GM12864 (cell line): ENCODE measurements at regions not wholly inside any gene's neighbourhood (a gene's known extent, or its start where the extent isn't known, plus 50 kb on each side); places are given as distances from the start of the nearest gene placed in this dataset.

Experiments used
- DNase-seq: peaks from one replicate; pipeline ENCODE4 v3.0.0-alpha.2; 2011; ENCODE audit warnings: low read depth
- H3K4me3 ChIP-seq: 2 replicates; pipeline ENCODE4 v1.5.1; 2011; ENCODE audit warnings: mild to moderate bottlenecking, low read depth, low read length, control low read depth
- CTCF ChIP-seq: IDR thresholded peaks from 2 replicates; pipeline ENCODE4 v1.5.1; 2011; ENCODE audit warnings: low read depth, mild to moderate bottlenecking, moderate library complexity, low read length, control low read depth, inconsistent platforms; ENCODE audit errors: missing control alignments

- no peak for DNase-seq
- TF ChIP-seq CTCF = no peak
- no peak overlapping the region for H3K4me3 ChIP-seq
Observed at GRCh38 chr1:242639104-242639503, 114.6 kb upstream of the PLD5 start.

DNA sequence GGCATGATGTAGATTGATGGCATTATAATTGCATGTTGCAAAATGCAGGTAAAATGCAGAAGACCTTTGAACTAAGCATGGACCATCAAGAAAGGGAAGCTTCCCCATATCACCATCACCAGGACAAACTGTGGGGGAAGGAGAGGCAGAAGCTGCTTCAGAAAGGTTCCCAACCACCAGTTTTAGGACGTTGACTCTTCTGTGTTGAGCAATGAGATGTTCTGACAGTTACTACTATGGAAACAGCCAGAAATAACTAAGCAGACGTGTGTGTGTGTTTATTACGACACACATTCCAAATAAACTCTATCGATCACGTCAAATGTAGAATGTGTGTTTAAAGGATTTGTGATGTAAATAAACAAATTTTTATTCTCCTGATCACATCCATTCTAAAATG lies 110.2 kb upstream of the PLD5 start:
- DNase-seq = no peak
- no peak for TF ChIP-seq CTCF
- no peak overlapping the region for H3K4me3 ChIP-seq

DNA sequence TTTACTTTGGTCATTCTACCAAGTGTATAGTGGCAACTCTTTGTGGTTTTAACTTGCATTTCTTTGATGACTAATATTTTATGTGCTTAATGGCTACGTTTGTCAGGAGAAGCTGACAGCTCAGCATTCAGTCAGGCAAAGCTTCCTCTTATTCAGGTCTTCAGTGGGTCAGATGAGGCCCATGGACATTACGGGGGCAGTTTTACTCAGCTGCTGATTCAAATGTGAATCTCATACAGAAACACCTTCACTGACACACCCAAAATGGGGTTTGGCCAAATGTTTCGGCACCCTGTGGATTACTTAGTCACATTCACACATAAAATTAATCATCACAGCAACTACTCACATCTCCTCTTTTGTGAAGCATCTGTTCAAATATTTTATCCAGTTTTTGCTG lies 104.9 kb upstream of the PLD5 start:
- TF ChIP-seq CTCF = no peak
- DNase-seq = no peak
- H3K4me3 ChIP-seq = no peak overlapping the region

DNA sequence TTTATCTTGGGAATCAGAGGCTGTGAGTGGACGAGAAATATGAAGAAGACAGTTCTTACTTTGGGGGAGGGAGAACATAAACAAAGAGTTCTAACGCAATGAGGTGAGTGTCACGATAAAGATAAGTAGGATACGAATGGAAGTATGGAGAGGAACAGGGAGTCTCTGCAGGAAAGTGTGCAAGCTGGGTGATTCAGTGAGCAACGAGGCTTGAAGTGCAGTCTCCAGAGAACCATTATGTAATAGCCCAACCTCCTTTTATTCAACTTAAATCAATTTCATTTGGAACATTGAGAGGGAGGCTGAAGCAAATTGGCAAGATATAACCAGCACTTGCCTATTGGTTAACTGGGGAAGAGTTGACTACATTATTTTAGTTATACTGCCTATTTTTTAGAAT lies 99.3 kb upstream of the PLD5 start:
- DNase-seq = no peak
- TF ChIP-seq CTCF = no peak
- no peak overlapping the region for H3K4me3 ChIP-seq

DNA sequence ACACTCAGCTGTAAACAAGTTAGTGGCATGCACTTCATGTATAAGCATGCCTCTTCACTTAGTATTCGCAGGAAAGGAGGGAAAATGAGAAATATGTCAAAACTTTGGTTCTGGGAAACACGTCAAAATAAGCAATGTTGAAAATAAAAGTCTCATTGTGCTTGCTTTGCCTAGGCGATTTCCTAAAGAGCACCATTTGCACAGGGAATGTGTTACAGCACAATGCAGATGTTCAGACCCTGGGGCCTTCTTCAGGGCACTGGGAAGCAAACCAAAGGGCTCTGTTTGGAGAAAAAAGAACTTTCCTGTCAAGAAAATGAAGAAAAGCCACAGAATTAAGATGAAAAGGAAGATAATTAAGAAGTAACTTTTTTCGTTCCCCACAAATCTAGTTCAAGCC lies 98.6 kb upstream of the PLD5 start:
- no peak overlapping the region for H3K4me3 ChIP-seq
- no peak for DNase-seq
- TF ChIP-seq CTCF = no peak

DNA sequence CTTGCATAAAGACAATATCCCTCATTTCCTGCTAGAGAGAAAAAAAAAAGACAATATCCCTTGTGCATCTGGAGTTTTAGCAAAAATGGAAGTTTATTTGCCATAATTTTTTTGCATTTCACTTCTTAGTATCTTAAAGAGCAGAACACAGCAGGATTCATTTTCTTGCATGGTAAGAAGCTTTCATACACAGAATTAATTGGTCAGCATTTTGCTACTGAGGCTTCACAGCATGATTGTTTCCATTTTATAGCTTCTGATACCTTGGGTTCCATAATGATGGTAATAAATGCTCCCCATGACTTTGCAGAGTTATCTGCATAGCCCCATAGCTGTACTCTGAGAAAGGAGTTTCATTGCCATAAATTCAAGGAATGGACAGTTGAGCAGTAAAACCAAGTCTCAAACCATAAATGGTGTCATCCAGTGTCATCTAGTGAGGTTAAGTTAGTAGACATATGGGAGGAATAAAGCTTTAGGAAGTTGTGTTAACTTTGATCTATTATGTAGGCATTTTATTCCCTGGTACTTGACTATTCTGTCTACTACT lies 88.8 kb upstream of the PLD5 start:
- DNase-seq = no peak

DNA sequence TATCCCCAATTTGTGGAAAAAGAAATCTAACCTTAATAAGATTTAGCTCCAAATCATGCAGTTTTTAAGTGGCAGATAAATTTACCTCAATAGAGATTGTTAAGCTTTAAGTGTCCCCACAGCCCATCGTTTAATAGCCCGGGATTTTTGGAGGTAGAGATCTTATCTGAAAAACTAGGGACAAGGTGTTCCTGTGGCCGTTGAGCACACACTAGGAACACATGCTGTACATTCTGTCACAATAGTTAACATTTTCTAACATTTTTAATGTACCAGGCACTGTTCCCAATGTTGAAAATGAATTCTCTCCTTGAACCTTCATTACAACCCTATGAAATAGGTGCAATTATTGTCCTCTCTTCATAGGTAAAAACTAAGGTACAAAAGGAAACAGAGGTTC lies 85.7 kb upstream of the PLD5 start:
- H3K4me3 ChIP-seq = no peak overlapping the region
- no peak for TF ChIP-seq CTCF
- no peak for DNase-seq

More for the DNA sequence above, 88.8 kb upstream of the PLD5 start:
- no peak overlapping the region for H3K4me3 ChIP-seq
- TF ChIP-seq CTCF = no peak
